ENCODE measurements at regions not wholly inside any gene's neighbourhood (a gene's known extent, or its start where the extent isn't known, plus 50 kb on each side); places are given as distances from the start of the nearest gene placed in this dataset.

- H3K4me2 ChIP-seq (ENCODE audit: insufficient read depth, insufficient read length, low read length), result no peak overlapping the region
- Mint-ChIP-seq H3K36me3 (ENCODE audit: insufficient read depth in 1 of 3, low read depth in 3 of 3) (no peaks in the 10 kb centered on the region), H3K4me1 (peaks cover 46 to 64% of the 10 kb centered on the region in 2 experiments), H3K9me3 (no peaks in the 10 kb centered on the region), H3K4me3 (no peak overlapping the region; a peak in 1 of 5 replicates), H3K27me3 (ENCODE audit: low read depth) (no peaks in the 10 kb centered on the region), H3K27ac (peak overlapping the region; percentile 65 to 96 (median 94))
- H2BK5ac ChIP-seq (ENCODE audit: insufficient read length, low read length), result no peak overlapping the region
- H3K4me1 ChIP-seq (ENCODE audit: insufficient read depth, low read length), result peaks cover 11% of the 10 kb centered on the region
- no peak overlapping the region for H2AFZ ChIP-seq (ENCODE audit: low read length)
- peak overlapping the region; percentile 11 for H2BK12ac ChIP-seq (ENCODE audit: insufficient read length, low read depth, low read length)
- no peak overlapping the region for H3K18ac ChIP-seq (ENCODE audit: insufficient read length, low read depth, low read length)
- H3K27me3 ChIP-seq (ENCODE audit: insufficient read depth, low read length), result no peaks in the 10 kb centered on the region
- H3K4ac ChIP-seq (ENCODE audit: low read depth, low read length), result no peak overlapping the region
- H3K23me2 ChIP-seq (ENCODE audit: insufficient read length, low read depth, low read length, poor library complexity, severe bottlenecking), result no peaks in the 10 kb centered on the region
- H3K27ac ChIP-seq (ENCODE audit: insufficient read length, low read depth, low read length), result no peak overlapping the region
- WGBS (ENCODE audit: extremely low coverage, insufficient read length, low lambda C conversion rate), result no CpG with 5 or more reads among the region's 7 CpGs
- no peak overlapping the region for H3T11ph ChIP-seq (ENCODE audit: low read length)
- H4K5ac ChIP-seq (ENCODE audit: insufficient read length, low read depth, low read length), result no peak overlapping the region
- no peak overlapping the region for H2BK15ac ChIP-seq (ENCODE audit: low read depth, low read length)
- H4K8ac ChIP-seq (replicated peaks; ENCODE audit: insufficient read length, low read depth, low read length), result no peak overlapping the region
- H2BK20ac ChIP-seq (ENCODE audit: low read depth, low read length, poor library complexity, severe bottlenecking), result no peak overlapping the region
- no peak overlapping the region for H4K91ac ChIP-seq (ENCODE audit: insufficient read length, low read depth, low read length)
- no peaks in the 10 kb centered on the region for H3K79me1 ChIP-seq (ENCODE audit: insufficient read depth, low read depth, low read length, poor library complexity, severe bottlenecking)
- no peak overlapping the region for H3K9ac ChIP-seq (ENCODE audit: extremely low read depth, insufficient read length, low read length)
- no peak overlapping the region for H2BK120ac ChIP-seq (ENCODE audit: low read depth, low read length, poor library complexity, severe bottlenecking)
- H3K23ac ChIP-seq (ENCODE audit: insufficient read length, low read depth, low read length), result no peak overlapping the region
- no peak for DNase-seq
- no peak for TF ChIP-seq CTCF (conservative IDR thresholded peaks at IDR 0.05)
- H3K56ac ChIP-seq (ENCODE audit: insufficient read length, low read depth, low read length), result no peak overlapping the region
- no peak overlapping the region for H2AK5ac ChIP-seq (ENCODE audit: insufficient read length, low read length)
- no peak overlapping the region for H3K14ac ChIP-seq (ENCODE audit: insufficient read depth, low read length)
- no peaks in the 10 kb centered on the region for H4K20me1 ChIP-seq (ENCODE audit: control insufficient read depth, insufficient read depth, insufficient read length)
- H3K79me2 ChIP-seq (ENCODE audit: insufficient read depth, low read length), result no peaks in the 10 kb centered on the region
- no peaks in the 10 kb centered on the region for H3K9me3 ChIP-seq (ENCODE audit: control insufficient read depth, low read depth, low read length)
Measured at GRCh38 chr13:59480396-59481259, 683.1 kb downstream of the DIAPH3 start.
